A549 (cell line): ENCODE measurements at regions not wholly inside any gene's neighbourhood (a gene's known extent, or its start where the extent isn't known, plus 50 kb on each side); places are given as distances from the start of the nearest gene placed in this dataset.

Source experiments
- ATAC-seq, 2 experiments: fragments of 200-7000 bp in 1 of 2; fragments of >200 bp in 1 of 2; cut with Nextera tagmentation in 1 of 2; cut with Tn5 transposase in 1 of 2; 3 replicates each; pipeline versions ENCODE4 v1.8.0 to v1.9.1; 2018 to 2020; ENCODE audit warnings: mild to moderate bottlenecking in 1 of 2, moderate library complexity in 1 of 2
- CTCF ChIA-PET: fragments of 300-600 bp; sonication (Branson Sonifier 250); formaldehyde crosslinking; extraction: SDS; loops from one replicate; lab custom pipeline; 2021; ENCODE audit warnings: antibody characterized with exemption, inconsistent platforms; lab: Yijun Ruan, JAX
- POLR2A ChIA-PET: fragments of 350-600 bp; formaldehyde crosslinking; extraction: SDS; loops from one replicate; lab custom pipeline; 2021; ENCODE audit warnings: antibody characterized with exemption, inconsistent platforms; lab: Yijun Ruan, JAX
- DNase-seq, 2 experiments: peaks; one replicate each; pipeline versions ENCODE4 v3.0.0 to v3.0.0-alpha.2; 2011 to 2016; ENCODE audit warnings: low read depth in 1 of 2, low spot score in 1 of 2
- FAIRE-seq: peaks from 2 replicates; lab custom pipeline; 2011; peaks lifted over from hg19 to GRCh38; lab: Jason Lieb, UNC
- H3K27ac ChIP-seq, 2 experiments: fragments of >200 bp; sonication (Bioruptor Twin); formaldehyde crosslinking; 3 replicates each; pipeline ENCODE4 v1.5.1; 2016 to 2017
- H3K4me1 ChIP-seq: fragments of >200 bp; sonication (Bioruptor Twin); formaldehyde crosslinking; 3 replicates; pipeline ENCODE4 v1.6.1; 2016
- H3K4me2 ChIP-seq: fragments of >200 bp; sonication (Bioruptor Twin); formaldehyde crosslinking; 3 replicates; pipeline ENCODE4 v1.6.1; 2016
- H3K4me3 ChIP-seq: fragments of >200 bp; sonication (Bioruptor Twin); formaldehyde crosslinking; 3 replicates; pipeline ENCODE4 v1.5.1; 2016
- H3K9me3 ChIP-seq: fragments of >200 bp; sonication (Bioruptor Twin); formaldehyde crosslinking; 3 replicates; pipeline ENCODE4 v1.6.1; 2016
- CTCF ChIP-seq: fragments of >200 bp; sonication (Bioruptor Twin); formaldehyde crosslinking; IDR thresholded peaks from 3 replicates; pipeline ENCODE4 v1.5.1; 2016
- KDM1A ChIP-seq: fragments of 200-600 bp; sonication (generic); IDR thresholded peaks from 2 replicates; pipeline ENCODE4 v1.6.1; 2016; ENCODE audit warnings: low read depth, mild to moderate bottlenecking
- MAFK ChIP-seq: fragments of 450-650 bp; IDR thresholded peaks from 2 replicates; pipeline ENCODE4 v1.6.1; 2014; ENCODE audit not compliant: partially characterized antibody
- RAD21 ChIP-seq, 2 experiments: fragments of >200 bp in 1 of 2; sonication (Bioruptor Twin) in 1 of 2; formaldehyde crosslinking in 1 of 2; IDR thresholded peaks in 1 of 2; conservative IDR thresholded peaks in 1 of 2; 2 replicates in 1 of 2; 3 replicates in 1 of 2; pipeline ENCODE4 v1.6.1; 2012 to 2018; ENCODE audit warnings: inconsistent platforms in 1 of 2
- SMC3 ChIP-seq: fragments of >200 bp; sonication (Bioruptor Twin); formaldehyde crosslinking; IDR thresholded peaks from 3 replicates; pipeline ENCODE4 v1.6.1; 2018; ENCODE audit warnings: inconsistent platforms
- ZSCAN20 ChIP-seq: fragments of 250-450 bp; sonication (Bioruptor Pico); IDR thresholded peaks from 2 replicates; pipeline ENCODE4 v1.8.0; 2022; ENCODE audit warnings: mild to moderate bottlenecking, moderate library complexity
- WGBS: methylation state at CpG from one replicate; pipeline ENCODE4 v1.1.6; 2017; ENCODE audit errors: missing lambda C conversion rate; 5-methylcytosine and 5-hydroxymethylcytosine counted together
- small RNA-seq, 6 experiments: library from RNA; depleted of rRNA; stranded (forward); fragments of <200 nt; gene quantifications; one replicate each; pipeline ENCODE3, GENCODE V24; 2012
- TF ChIP-seq, protein P1 (sequence below): IDR thresholded peaks from 2 replicates; pipeline ENCODE4 v1.6.1; 2012; ENCODE audit warnings: low read depth, borderline replicate concordance

- no peak overlapping the region for H3K4me2 ChIP-seq
- WGBS = 42% methylated on average over 2 of the region's 2 CpGs
- FAIRE-seq = no peak
- ChIA-PET POLR2A (no interaction called here), CTCF (interaction anchor here (0.7 to 2.2 kb wide), 5 partner anchors 13 to 152 kb away, joined by 3 to 13 read pairs (median 3); no protein-coding TSS in a partner anchor)
- H3K27ac ChIP-seq = no peak overlapping the region
- H3K9me3 ChIP-seq = no peaks in the 10 kb centered on the region
- TF ChIP-seq, protein P1, sequence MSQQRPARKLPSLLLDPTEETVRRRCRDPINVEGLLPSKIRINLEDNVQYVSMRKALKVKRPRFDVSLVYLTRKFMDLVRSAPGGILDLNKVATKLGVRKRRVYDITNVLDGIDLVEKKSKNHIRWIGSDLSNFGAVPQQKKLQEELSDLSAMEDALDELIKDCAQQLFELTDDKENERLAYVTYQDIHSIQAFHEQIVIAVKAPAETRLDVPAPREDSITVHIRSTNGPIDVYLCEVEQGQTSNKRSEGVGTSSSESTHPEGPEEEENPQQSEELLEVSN = no peak
- TF ChIP-seq SMC3 (0 out of 3 replicates have a peak, but pooled peaks have one; percentile 3), RAD21 (conservative IDR thresholded peaks at IDR 0.05 in 1 of 2, IDR thresholded peaks at IDR 0.05 in 1 of 2) (0 out of 5 replicates have a peak, but pooled peaks of 1 of the 2 experiments have one; percentile 1)
- no peak overlapping the region for H3K4me3 ChIP-seq
- no peak for DNase-seq
- no peak for ATAC-seq
- H3K4me1 ChIP-seq = no peaks in the 10 kb centered on the region
These were observed 51.8 kb upstream of the STEAP4 start for GRCh38 chr7:88358526-88358838.

DNA sequence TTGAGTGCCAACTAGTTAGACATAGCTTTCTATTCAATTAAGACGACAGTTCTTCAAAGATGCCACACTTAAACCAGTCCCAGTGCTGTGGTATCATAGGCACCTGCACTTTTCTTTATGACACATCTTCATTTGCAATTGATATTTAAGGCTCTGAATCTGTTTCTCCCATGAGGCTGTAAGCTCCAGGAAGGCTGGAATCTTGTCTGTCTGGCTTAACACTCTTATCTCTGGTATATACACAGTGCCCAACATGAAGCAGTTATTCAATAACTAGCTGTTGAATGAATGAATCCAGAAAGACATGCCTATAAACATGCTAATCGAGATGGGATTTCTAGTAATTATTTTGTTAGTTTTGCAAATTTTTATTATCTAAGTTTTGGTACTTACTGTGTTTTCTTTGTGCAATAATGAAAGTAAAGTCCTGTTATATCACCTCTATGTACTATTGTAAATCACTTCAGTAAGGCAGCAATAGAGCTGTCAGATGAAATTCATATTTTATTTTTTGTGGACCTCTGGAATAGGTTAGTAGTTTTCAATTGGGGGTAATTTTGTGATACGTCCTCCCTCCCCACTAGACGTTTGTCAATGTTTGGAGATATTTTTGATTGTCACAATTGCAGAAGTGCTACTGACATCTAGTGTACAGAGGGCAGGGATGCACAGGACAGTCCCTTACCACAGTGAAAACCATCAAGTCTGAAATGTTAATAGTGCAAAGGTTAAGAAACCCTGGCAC lies 51.3 kb upstream of the STEAP4 start:
- ChIA-PET POLR2A (no interaction called here), CTCF (interaction anchor here (1.0 to 2.2 kb wide), 7 partner anchors 10 to 137 kb away, joined by 3 to 13 read pairs (median 4); no protein-coding TSS in a partner anchor)
- Histone ChIP-seq H3K27ac (no peak overlapping the region), H3K4me1 (no peaks in the 10 kb centered on the region), H3K4me3 (no peak overlapping the region), H3K4me2 (peak overlapping the region; percentile 50)
- ATAC-seq (peak; percentile 81 to 87), FAIRE-seq (no peak)
- 10% methylated on average over 4 of the region's 4 CpGs for WGBS
- TF ChIP-seq ZSCAN20 (no peak), CTCF (peak; percentile 48), RAD21 (conservative IDR thresholded peaks at IDR 0.05 in 1 of 2, IDR thresholded peaks at IDR 0.05 in 1 of 2) (peak; percentile 55 to 58), SMC3 (peak; percentile 28; the same call in 2 of the 3 replicates)
- TF ChIP-seq, all 56 proteins: peak for 3
- no peaks in the 10 kb centered on the region for H3K9me3 ChIP-seq
- DNase-seq = peak in 1 of 2 experiments; percentile 38

GRCh38 chr7:88357294-88357693 lies 50.6 kb upstream of the STEAP4 start:
- 0% methylated on average over 1 of the region's 1 CpG for WGBS
- peak; percentile 58 to 82; a peak in 3 of 6 replicates for ATAC-seq

More at GRCh38 chr7:88357294-88357693, 50.6 kb upstream of the STEAP4 start:
- H3K4me3 ChIP-seq = no peak overlapping the region
- no peak overlapping the region for H3K27ac ChIP-seq
- ChIA-PET POLR2A (no interaction called here), CTCF (interaction anchor here (1.0 to 2.2 kb wide), 7 partner anchors 10 to 137 kb away, joined by 3 to 13 read pairs (median 4); no protein-coding TSS in a partner anchor)
- no peak overlapping the region for H3K4me2 ChIP-seq
- H3K9me3 ChIP-seq = no peaks in the 10 kb centered on the region
- no peak for FAIRE-seq
- TF ChIP-seq MAFK = no peak
- no peak for TF ChIP-seq KDM1A
- peak in 1 of 2 experiments; percentile 49; a peak in 2 of 5 replicates for TF ChIP-seq RAD21 (conservative IDR thresholded peaks at IDR 0.05 in 1 of 2, IDR thresholded peaks at IDR 0.05 in 1 of 2)
- DNase-seq = peak in 1 of 2 experiments; percentile 48
- no peaks in the 10 kb centered on the region for H3K4me1 ChIP-seq

Small RNAs in the stretch of these regions (small RNA-seq; reads per million reads assigned to genes)
- 0 reads per million in 6 experiments for gene EIF4A1P13
- gene RF00272 = 0 reads per million in 6 experiments
